ENCODE measurements at regions not wholly inside any gene's neighbourhood (a gene's known extent, or its start where the extent isn't known, plus 50 kb on each side); places are given as distances from the start of the nearest gene placed in this dataset.

- Histone ChIP-seq H3K4me2 (ENCODE audit: low read length) (no peak overlapping the region), H4K20me1 (ENCODE audit: control insufficient read depth, insufficient read depth, low read depth, low read length) (no peaks in the 10 kb centered on the region), H3K79me2 (ENCODE audit: control insufficient read depth, low read length) (no peaks in the 10 kb centered on the region), H3F3A (ENCODE audit: control insufficient read depth, insufficient read depth) (no peaks in the 10 kb centered on the region), H3K27me3 (ENCODE audit: control insufficient read depth, low read length) (0 out of 2 replicates have a peak, but pooled peaks cover 3% of the 10 kb centered on the region), H3K36me3 (ENCODE audit: control insufficient read depth, low read length) (no peaks in the 10 kb centered on the region), H3K4me3 (ENCODE audit: low read length) (no peak overlapping the region), H3K9me3 (ENCODE audit: control insufficient read depth, insufficient read depth, low read length) (no peaks in the 10 kb centered on the region), H3K27ac (ENCODE audit: low read depth, low read length) (no peak overlapping the region), H3K9me2 (replicated peaks; ENCODE audit: control insufficient read depth, low read length) (no peaks in the 10 kb centered on the region), H3K4me1 (ENCODE audit: control insufficient read depth, low read length) (no peaks in the 10 kb centered on the region)
- TF ChIP-seq EZH2phosphoT487 (IDR thresholded peaks at IDR 0.05; ENCODE audit: borderline replicate concordance, low read length), result no peak
- no peak for TF ChIP-seq CTCF (IDR thresholded peaks at IDR 0.05; ENCODE audit: low read depth, low read length, poor library complexity, severe bottlenecking)
Measured at GRCh38 chr6:3961581-3962215, 112.5 kb downstream of the FAM50B start.

GRCh38 chr6:3962291-3963280 lies 113.4 kb downstream of the FAM50B start:
- TF ChIP-seq CTCF (IDR thresholded peaks at IDR 0.05; ENCODE audit: low read depth, low read length, poor library complexity, severe bottlenecking), result no peak
- no peak for TF ChIP-seq EZH2phosphoT487 (IDR thresholded peaks at IDR 0.05; ENCODE audit: borderline replicate concordance, low read length)
- no peak overlapping the region for H3K27ac ChIP-seq (ENCODE audit: low read depth, low read length)
- no peaks in the 10 kb centered on the region for H3K9me3 ChIP-seq (ENCODE audit: control insufficient read depth, insufficient read depth, low read length)
- 0 out of 2 replicates have a peak, but pooled peaks cover 3% of the 10 kb centered on the region for H3K27me3 ChIP-seq (ENCODE audit: control insufficient read depth, low read length)
- no peaks in the 10 kb centered on the region for H3K36me3 ChIP-seq (ENCODE audit: control insufficient read depth, low read length)
- H4K20me1 ChIP-seq (ENCODE audit: control insufficient read depth, insufficient read depth, low read depth, low read length), result no peaks in the 10 kb centered on the region
- H3K79me2 ChIP-seq (ENCODE audit: control insufficient read depth, low read length), result no peaks in the 10 kb centered on the region
- H3K4me2 ChIP-seq (ENCODE audit: low read length), result no peak overlapping the region
- H3K4me1 ChIP-seq (ENCODE audit: control insufficient read depth, low read length), result no peaks in the 10 kb centered on the region
- no peak overlapping the region for H3K4me3 ChIP-seq (ENCODE audit: low read length)
- no peaks in the 10 kb centered on the region for H3K9me2 ChIP-seq (replicated peaks; ENCODE audit: control insufficient read depth, low read length)
- H3F3A ChIP-seq (ENCODE audit: control insufficient read depth, insufficient read depth), result no peaks in the 10 kb centered on the region

- Histone ChIP-seq H3F3A (ENCODE audit: control insufficient read depth, insufficient read depth) (no peaks in the 10 kb centered on the region), H3K9me3 (ENCODE audit: control insufficient read depth, insufficient read depth, low read length) (no peaks in the 10 kb centered on the region)
Measured at GRCh38 chr6:3963426-3963825, 114.3 kb downstream of the FAM50B start.

More at GRCh38 chr6:3963426-3963825, 114.3 kb downstream of the FAM50B start:
- H3K36me3 ChIP-seq (ENCODE audit: control insufficient read depth, low read length), result no peaks in the 10 kb centered on the region
- TF ChIP-seq CTCF (IDR thresholded peaks at IDR 0.05; ENCODE audit: low read depth, low read length, poor library complexity, severe bottlenecking), result no peak
- no peak for TF ChIP-seq EZH2phosphoT487 (IDR thresholded peaks at IDR 0.05; ENCODE audit: borderline replicate concordance, low read length)
- H3K4me3 ChIP-seq (ENCODE audit: low read length), result no peak overlapping the region
- H3K4me2 ChIP-seq (ENCODE audit: low read length), result no peak overlapping the region
- H3K27me3 ChIP-seq (ENCODE audit: control insufficient read depth, low read length), result 0 out of 2 replicates have a peak, but pooled peaks cover 3% of the 10 kb centered on the region
- no peaks in the 10 kb centered on the region for H3K4me1 ChIP-seq (ENCODE audit: control insufficient read depth, low read length)
- no peak overlapping the region for H3K27ac ChIP-seq (ENCODE audit: low read depth, low read length)
- H4K20me1 ChIP-seq (ENCODE audit: control insufficient read depth, insufficient read depth, low read depth, low read length), result no peaks in the 10 kb centered on the region
- no peaks in the 10 kb centered on the region for H3K79me2 ChIP-seq (ENCODE audit: control insufficient read depth, low read length)
- H3K9me2 ChIP-seq (replicated peaks; ENCODE audit: control insufficient read depth, low read length), result no peaks in the 10 kb centered on the region

Data from DOHH2 (cell line).